GM12878 (cell line): ENCODE measurements at regions not wholly inside any gene's neighbourhood (a gene's known extent, or its start where the extent isn't known, plus 50 kb on each side); places are given as distances from the start of the nearest gene placed in this dataset.

Source experiments
- BCL11A ChIP-seq: IDR thresholded peaks from 2 replicates; pipeline ENCODE4 v1.6.1; 2011; ENCODE audit warnings: low read depth, low read length
- CHD2 ChIP-seq: IDR thresholded peaks from 2 replicates; pipeline ENCODE4 v1.6.1; 2011; ENCODE audit warnings: low read depth, low read length, improper control_type of control experiment, borderline replicate concordance
- CHD4 ChIP-seq: fragments of 200-600 bp; sonication (generic); IDR thresholded peaks from 2 replicates; pipeline ENCODE4 v1.6.1; 2016; ENCODE audit warnings: mild to moderate bottlenecking
- ESRRA ChIP-seq: IDR thresholded peaks from 2 replicates; pipeline ENCODE4 v1.6.1; 2012; ENCODE audit warnings: mild to moderate bottlenecking, low read length, improper control_type of control experiment
- WRNIP1 ChIP-seq: IDR thresholded peaks from 2 replicates; pipeline ENCODE4 v1.6.1; 2011; ENCODE audit warnings: low read depth, low read length, improper control_type of control experiment, borderline replicate concordance
- ZBED1 ChIP-seq: IDR thresholded peaks from 2 replicates; pipeline ENCODE4 v1.6.1; 2016; ENCODE audit warnings: borderline replicate concordance
- TF ChIP-seq, protein P1 (sequence below): fragments of 450-650 bp; IDR thresholded peaks from 2 replicates; pipeline ENCODE4 v1.6.1; 2018; ENCODE audit warnings: borderline replicate concordance, mild to moderate bottlenecking; ENCODE audit not compliant: partially characterized antibody
- TF ChIP-seq, protein P2 (sequence below): fragments of 450-650 bp; IDR thresholded peaks from 2 replicates; pipeline ENCODE4 v1.6.1; 2017; ENCODE audit warnings: antibody characterized with exemption, mild to moderate bottlenecking, moderate library complexity
- TF ChIP-seq, protein P3 (sequence below): fragments of 450-650 bp; IDR thresholded peaks from 2 replicates; pipeline ENCODE4 v1.6.1; 2018; ENCODE audit warnings: mild to moderate bottlenecking, low read depth, moderate library complexity; ENCODE audit not compliant: partially characterized antibody

DNA sequence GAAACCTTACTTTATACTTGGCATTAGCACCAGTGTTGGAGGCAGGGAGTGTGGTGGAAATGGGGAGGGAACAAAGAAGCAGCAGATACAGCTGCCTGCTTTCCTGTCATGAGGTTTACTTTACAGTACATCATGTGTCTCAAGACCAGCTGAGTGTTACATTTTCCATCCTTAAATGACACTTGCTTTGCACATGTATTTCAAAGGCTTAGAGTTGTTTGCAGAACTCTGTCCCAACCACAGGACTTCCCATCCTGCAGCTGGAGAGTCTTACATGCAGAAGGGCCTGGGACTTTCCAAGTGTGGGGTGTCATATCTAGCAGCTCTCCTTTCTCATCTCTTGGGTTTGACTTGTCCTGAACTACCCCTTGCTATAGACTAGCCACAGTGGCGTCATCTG lies 395.9 kb downstream of the DHX35 start (continued):
- TF ChIP-seq, protein P1, sequence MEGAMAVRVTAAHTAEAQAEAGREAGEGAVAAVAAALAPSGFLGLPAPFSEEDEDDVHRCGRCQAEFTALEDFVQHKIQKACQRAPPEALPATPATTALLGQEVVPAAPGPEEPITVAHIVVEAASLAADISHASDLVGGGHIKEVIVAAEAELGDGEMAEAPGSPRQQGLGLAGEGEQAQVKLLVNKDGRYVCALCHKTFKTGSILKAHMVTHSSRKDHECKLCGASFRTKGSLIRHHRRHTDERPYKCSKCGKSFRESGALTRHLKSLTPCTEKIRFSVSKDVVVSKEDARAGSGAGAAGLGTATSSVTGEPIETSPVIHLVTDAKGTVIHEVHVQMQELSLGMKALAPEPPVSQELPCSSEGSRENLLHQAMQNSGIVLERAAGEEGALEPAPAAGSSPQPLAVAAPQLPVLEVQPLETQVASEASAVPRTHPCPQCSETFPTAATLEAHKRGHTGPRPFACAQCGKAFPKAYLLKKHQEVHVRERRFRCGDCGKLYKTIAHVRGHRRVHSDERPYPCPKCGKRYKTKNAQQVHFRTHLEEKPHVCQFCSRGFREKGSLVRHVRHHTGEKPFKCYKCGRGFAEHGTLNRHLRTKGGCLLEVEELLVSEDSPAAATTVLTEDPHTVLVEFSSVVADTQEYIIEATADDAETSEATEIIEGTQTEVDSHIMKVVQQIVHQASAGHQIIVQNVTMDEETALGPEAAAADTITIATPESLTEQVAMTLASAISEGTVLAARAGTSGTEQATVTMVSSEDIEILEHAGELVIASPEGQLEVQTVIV = no peak
- TF ChIP-seq, protein P2, sequence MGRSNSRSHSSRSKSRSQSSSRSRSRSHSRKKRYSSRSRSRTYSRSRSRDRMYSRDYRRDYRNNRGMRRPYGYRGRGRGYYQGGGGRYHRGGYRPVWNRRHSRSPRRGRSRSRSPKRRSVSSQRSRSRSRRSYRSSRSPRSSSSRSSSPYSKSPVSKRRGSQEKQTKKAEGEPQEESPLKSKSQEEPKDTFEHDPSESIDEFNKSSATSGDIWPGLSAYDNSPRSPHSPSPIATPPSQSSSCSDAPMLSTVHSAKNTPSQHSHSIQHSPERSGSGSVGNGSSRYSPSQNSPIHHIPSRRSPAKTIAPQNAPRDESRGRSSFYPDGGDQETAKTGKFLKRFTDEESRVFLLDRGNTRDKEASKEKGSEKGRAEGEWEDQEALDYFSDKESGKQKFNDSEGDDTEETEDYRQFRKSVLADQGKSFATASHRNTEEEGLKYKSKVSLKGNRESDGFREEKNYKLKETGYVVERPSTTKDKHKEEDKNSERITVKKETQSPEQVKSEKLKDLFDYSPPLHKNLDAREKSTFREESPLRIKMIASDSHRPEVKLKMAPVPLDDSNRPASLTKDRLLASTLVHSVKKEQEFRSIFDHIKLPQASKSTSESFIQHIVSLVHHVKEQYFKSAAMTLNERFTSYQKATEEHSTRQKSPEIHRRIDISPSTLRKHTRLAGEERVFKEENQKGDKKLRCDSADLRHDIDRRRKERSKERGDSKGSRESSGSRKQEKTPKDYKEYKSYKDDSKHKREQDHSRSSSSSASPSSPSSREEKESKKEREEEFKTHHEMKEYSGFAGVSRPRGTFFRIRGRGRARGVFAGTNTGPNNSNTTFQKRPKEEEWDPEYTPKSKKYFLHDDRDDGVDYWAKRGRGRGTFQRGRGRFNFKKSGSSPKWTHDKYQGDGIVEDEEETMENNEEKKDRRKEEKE = no peak
- TF ChIP-seq WRNIP1 (no peak), BCL11A (no peak), ESRRA (no peak), ZBED1 (no peak), CHD4 (no peak), CHD2 (no peak; the same call in 1 of the 2 replicates)
- TF ChIP-seq, protein P3, sequence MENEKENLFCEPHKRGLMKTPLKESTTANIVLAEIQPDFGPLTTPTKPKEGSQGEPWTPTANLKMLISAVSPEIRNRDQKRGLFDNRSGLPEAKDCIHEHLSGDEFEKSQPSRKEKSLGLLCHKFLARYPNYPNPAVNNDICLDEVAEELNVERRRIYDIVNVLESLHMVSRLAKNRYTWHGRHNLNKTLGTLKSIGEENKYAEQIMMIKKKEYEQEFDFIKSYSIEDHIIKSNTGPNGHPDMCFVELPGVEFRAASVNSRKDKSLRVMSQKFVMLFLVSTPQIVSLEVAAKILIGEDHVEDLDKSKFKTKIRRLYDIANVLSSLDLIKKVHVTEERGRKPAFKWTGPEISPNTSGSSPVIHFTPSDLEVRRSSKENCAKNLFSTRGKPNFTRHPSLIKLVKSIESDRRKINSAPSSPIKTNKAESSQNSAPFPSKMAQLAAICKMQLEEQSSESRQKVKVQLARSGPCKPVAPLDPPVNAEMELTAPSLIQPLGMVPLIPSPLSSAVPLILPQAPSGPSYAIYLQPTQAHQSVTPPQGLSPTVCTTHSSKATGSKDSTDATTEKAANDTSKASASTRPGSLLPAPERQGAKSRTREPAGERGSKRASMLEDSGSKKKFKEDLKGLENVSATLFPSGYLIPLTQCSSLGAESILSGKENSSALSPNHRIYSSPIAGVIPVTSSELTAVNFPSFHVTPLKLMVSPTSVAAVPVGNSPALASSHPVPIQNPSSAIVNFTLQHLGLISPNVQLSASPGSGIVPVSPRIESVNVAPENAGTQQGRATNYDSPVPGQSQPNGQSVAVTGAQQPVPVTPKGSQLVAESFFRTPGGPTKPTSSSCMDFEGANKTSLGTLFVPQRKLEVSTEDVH = no peak
